ENCODE measurements at regions not wholly inside any gene's neighbourhood (a gene's known extent, or its start where the extent isn't known, plus 50 kb on each side); places are given as distances from the start of the nearest gene placed in this dataset.
A peak's percentile ranks its signal among the peaks of the same experiment; 100 is the strongest.
"Not testable (repeated sequence)": the region's sequence is repeated elsewhere in the genome, so short reads cannot be mapped to it uniquely, and the experiment has no call there.

DNA sequence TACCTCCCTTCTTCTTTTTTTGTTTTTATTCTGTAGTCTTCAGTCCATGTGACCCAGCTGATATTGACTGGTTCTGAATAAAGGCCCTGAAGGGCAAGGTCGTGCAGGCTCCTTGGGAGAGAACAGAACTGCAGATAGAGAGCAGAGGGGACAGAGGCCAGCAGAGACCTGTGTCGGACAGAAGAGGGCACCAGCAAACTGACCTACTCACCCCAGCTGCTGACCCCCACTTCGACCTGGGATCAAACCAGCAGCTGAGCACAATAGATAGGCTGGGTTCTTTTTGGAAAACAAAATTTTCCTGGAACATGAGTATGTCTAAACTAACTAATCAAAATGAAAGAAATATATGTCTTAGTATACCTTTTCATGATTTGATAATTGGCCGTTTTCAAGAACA lies 695.1 kb downstream of the NR2F1-AS1 start:
- no peak for DNase-seq (ENCODE audit: extremely low read depth in 1 of 11, low read depth in 9 of 11, low spot score in 4 of 11)

DNA sequence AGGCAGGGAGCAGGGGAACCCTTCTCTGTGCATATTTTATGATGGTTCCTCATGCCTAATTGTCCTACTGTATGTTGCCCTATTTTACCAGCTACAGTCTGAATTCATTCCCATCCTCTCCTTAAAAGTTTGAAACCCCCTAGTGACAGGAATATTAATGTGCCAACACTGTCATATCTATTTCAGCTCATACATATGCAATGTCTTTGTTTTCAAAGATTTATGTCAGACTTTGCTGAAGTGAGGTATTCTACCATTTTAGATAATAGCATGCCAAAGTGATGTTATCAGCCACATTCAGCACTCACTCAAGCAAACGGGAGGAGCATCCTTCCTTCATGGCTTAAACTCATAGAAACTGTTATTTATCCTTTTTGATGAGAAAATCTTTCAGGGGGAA lies 696.5 kb downstream of the NR2F1-AS1 start:
- DNase-seq (ENCODE audit: extremely low read depth in 1 of 11, low read depth in 9 of 11, low spot score in 4 of 11) = no peak

DNA sequence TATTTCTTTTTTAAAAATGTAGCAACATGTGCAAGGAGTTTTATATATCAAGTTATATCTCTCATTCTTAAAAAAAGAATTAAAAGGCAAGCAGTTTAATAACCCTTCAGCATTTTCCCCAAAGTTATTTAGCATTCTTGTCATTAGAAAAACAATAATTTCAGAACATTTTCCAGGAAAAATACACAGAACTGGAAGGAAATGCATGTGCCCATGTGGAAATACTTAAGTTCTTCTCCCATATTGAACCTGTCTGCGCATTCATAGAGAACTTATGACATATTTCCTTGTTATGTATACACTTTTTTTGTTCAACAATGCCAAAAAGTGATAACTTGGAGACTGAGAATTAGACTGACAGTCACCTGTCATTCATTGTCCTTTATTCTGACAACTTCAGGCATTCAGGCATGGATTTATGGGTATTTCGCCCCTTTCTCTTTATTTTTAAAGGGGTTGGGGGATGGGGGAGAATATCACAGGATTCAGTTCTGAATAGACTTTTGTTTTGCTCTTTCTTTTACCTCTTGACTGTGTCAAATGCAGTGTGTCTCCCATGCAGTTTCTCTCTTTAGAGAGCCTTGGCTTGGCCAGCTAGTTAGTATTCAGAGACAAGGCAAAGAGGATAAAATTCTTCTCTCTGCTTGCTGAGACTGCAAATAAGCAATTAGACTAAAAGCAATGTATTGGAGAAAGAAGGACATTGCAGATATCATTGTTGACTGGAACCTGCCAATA lies 701.0 kb downstream of the NR2F1-AS1 start:
- no peak for DNase-seq (ENCODE audit: extremely low read depth in 1 of 11, low read depth in 9 of 11, low spot score in 4 of 11)

DNA sequence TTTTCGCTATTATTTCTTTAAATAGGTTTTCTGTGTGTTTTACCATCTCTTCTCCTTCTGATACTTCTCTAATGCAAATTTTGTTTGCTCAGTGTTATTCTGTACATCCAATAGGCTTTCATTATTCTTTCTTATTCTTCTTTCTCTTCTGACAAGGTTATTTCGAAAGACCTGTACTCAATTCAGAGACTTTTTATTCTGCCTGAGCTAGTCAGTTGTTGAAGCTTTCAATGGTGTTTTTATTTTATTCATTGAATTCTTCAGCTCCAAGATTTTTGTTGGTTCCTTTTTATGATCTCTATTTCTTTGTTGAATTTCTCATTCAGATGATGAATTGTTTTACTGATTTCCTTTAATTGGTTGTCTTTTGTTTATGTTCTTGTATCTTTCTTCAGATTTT lies 706.2 kb downstream of the NR2F1-AS1 start:
- no peak for DNase-seq (ENCODE audit: extremely low read depth in 1 of 11, low read depth in 9 of 11, low spot score in 4 of 11)

DNA sequence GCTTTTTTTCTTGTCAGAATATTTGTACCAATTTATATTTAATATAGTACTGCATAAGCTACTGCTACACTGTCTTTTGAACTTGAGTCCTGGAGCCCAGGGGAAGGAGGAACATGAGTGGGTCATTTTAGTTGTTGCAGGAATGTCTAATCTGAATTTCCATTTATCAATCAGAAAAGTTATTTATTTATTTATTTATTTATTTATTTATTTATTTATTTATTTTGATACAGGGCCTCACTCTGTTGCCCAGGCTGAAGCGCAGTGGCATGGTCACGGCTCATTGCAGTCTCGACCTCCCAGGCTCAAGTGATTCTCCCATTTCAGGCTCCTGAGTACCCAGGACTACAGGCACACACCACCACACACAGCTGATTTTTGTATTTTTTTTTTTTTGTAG lies 712.6 kb downstream of the NR2F1-AS1 start:
- DNase-seq (ENCODE audit: extremely low read depth in 1 of 11, low read depth in 9 of 11, low spot score in 4 of 11) = no peak

DNA sequence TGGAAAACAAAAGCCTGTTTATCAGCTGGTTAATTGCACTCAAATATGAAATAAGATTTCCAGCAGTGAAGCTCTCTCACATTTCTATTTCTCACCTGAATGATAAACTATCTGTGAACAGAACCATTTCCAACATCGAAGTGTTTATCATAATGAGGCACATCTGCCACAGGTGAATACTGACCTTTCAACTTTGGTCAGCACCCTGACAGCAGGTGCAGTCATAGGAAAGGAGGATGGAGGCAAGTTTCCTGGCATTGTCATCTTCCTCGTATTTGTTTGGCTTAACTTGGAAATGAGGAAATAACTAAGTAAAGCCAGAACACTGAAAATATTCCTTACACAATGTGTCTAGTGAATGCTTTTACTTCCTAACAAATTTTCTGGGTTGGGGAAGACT lies 716.4 kb downstream of the NR2F1-AS1 start:
- DNase-seq (ENCODE audit: extremely low read depth in 1 of 11, low read depth in 9 of 11, low spot score in 4 of 11) = no peak

DNA sequence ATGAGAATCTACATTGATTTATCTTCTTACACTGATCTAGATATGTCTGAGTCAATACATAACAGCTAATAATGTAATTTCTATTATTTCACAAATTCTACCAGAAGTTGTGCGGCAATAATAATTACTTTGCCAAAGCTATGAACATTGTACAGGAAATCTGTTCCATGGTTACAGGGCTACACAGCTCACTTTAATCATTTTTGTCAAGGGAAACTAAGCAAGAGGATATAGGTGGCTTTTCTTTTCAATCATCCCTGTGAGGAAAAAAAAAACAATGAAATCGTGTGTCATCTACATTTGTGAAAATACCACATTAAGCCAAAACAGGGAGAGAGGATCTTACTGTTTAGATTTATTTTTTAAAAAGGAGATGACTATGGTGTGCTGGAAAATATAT lies 717.4 kb downstream of the NR2F1-AS1 start:
- DNase-seq (ENCODE audit: extremely low read depth in 1 of 11, low read depth in 9 of 11, low spot score in 4 of 11) = no peak

DNA sequence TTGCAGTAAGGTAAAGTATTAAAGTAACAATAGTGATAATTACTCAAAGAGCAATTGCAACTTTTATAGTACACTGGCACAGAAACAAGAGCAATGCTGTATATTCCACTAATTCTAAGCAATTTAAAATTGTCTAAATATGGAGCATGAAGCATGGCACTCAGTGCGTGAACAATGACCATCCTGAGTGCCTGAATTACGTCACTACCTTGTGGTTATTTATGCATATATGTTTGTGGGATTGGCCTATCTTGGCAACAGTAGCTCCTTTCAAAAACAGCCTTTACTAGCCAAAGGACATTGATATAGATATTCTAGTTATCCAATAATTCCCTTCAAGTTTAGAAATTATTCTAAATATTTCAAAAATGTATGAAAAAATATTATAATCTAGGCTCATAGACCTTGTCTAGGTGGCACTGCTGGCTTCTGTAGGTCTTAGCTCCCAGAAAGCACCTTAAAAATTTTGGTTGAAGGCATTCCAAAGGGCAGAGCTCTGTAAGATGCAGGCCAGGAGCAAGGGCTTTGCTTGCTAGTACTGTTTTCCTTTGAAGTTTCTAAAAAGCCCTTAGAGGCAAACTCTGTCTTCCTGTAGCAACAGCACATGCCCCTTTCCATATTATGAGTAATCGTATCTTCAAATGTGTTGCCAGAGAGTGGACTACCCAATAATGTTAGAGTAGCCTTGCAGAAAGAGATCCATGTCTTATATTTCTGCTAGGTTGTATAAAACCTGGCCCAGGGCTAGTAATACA lies 719.3 kb downstream of the NR2F1-AS1 start:
- no peak for DNase-seq (ENCODE audit: extremely low read depth in 1 of 11, low read depth in 9 of 11, low spot score in 4 of 11)

DNA sequence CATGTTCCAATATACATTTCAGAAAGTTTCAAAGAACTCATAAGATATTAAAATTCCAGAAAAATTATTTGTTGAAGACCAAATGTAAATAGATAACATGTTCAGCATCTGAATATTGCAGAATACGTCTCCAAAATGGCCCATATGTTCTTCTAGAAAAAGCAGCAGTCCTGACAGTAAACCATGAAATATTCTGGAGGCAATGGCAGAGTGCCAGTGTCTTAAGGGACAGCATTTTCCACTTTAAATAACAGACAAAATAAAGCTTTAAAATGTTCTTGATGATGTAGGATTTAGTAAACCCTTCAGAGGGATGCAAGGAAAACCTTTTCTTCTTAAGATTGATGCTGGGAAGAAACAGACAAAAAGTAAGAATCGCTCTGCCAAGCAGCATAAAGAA lies 721.0 kb downstream of the NR2F1-AS1 start:
- no peak for DNase-seq (ENCODE audit: extremely low read depth in 1 of 11, low read depth in 9 of 11, low spot score in 4 of 11)

DNA sequence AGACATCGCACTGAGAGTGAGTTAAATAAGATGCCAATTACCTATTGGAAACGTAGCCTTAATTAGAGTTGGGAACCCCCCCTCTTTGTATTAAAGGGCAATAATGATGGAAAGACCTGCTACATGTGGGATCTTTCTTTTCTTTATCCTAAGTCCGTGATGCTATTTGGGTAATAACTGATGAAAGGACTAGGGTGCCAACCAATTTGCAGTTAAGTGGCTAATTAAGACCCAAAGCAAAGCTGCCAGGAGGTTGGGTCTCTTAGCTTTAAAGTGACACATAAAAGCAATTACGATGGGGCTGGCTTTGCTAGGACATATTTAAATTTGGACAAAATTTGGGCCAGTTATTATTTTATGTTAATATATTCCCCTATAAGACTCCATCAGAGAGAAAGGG lies 728.8 kb downstream of the NR2F1-AS1 start:
- no peak for DNase-seq (ENCODE audit: extremely low read depth in 1 of 11, low read depth in 9 of 11, low spot score in 4 of 11)

DNA sequence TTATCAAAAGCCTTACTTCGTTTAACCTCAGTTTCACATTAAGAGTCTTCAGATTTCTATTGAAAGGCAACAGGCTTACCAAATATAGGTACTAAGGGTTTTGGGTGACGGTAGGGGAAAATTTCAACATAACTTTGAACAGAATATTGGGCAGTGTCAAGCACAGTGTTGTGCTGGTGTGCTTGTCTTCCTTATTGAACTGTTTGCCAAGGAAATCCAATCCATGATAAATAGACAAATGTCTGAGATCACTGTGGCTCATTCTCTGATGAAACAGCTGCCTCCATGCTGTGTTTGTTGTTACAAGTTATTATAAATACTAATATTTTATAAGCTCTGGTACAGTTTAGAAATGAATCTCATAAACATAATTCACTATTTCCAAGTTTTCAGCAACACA lies 730.1 kb downstream of the NR2F1-AS1 start:
- no peak for DNase-seq (ENCODE audit: extremely low read depth in 1 of 11, low read depth in 9 of 11, low spot score in 4 of 11)

DNA sequence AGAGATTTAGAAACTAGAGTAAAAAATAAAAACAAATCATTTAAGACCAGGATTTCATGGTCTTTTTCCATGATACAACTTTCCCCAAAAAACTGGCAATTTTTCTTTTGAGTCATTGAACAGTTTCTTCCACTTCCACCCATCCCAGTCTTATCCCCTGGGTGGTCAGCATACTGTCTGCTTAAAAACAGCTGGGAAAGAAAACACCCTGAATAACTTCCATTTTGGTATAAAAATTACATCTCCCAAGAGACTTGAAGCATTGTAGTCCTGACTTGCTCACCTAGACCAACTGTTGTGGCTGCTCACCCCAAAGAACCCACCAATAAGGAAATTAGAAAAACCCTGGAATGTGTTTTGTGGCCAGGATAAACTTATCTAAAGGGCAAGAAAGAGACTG lies 731.3 kb downstream of the NR2F1-AS1 start:
- no peak for DNase-seq (ENCODE audit: extremely low read depth in 1 of 11, low read depth in 9 of 11, low spot score in 4 of 11)

DNA sequence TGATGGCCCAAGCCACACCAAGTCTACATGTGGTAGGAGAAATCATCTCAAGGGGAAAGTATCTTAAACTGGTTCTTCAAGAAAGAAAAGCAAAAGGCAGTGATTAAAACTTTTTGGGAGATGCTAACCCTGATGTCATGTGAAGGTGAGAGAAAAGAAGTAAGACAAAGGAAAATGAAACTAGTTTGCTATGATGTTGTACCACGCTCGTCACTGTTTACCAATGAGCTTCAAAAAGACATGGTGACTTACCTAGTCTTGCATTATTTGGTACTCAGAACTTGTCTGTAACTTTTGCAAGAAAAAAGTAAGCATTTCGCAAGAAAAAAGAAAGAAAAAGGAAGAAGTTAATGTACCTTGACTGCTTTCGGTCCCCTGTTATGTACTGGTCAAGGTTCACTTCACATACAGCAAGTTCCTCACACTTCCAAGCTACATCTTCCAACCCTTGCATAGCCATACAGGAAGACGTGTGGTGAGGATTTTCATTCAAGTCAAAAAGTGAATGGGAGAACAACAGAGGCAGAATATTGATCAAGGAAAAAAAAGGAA lies 739.3 kb downstream of the NR2F1-AS1 start:
- DNase-seq (ENCODE audit: extremely low read depth in 1 of 11, low read depth in 9 of 11, low spot score in 4 of 11) = peak in 1 of 11 donors; percentile 9

DNA sequence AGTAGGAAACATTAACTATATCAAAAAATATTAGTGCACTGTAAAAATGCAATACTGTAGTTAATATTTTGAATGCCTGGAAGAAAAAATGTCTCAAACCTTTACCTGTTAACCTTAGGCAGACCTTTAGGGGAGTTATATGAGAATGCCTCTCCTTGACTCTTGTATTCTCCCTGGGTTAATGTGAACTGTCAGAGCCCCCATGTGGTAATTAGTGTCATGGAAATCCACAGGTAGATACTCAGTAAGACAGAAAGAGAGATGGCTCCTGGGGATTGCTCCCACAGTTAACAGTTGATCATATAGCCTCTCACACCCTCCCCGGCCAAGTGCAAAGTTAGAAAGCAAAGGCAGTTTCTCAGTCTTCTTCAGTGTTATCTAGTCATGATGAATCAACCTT lies 742.8 kb downstream of the NR2F1-AS1 start:
- no peak for DNase-seq (ENCODE audit: extremely low read depth in 1 of 11, low read depth in 9 of 11, low spot score in 4 of 11)

DNA sequence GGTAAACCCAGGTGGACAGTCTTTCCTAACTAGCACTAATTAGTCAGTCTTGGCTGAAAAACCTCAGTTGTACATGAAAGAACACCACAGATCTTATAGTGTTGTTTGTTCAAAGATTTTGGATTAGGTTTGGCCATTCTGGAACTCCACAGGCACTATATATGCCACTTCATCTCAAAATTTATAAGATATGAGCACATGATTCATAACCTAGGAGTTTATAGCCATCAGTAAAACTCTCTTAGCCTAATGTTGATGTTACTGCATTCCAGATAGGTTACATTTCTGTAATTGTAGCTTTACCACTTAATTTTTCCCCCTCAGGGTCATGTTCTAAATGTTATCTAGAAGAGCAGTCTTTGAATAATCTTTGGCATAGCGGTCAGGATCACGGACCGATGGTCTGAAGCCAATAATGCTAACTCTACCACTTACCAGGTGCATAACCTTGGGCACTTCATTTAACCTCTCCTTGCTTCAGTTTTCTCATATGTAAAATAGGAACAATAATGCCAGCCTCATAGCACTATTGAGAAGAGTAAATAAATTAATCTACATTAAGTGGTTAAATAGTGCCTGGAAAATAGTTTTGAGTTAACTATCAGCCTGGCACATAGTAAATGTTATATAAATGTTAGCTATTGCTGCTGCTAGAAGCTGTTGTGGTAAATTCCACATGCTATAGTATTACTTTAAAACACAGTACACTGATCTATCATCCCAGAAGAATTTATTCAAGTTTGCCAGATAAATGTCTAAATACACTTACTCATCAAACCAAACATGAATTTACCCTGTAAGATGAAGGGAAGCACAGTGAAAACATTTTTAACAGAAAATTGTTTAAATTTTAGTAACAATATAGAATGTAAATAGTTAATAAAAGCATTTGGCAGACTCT lies 743.9 kb downstream of the NR2F1-AS1 start:
- DNase-seq (ENCODE audit: extremely low read depth in 1 of 11, low read depth in 9 of 11, low spot score in 4 of 11) = no peak

DNA sequence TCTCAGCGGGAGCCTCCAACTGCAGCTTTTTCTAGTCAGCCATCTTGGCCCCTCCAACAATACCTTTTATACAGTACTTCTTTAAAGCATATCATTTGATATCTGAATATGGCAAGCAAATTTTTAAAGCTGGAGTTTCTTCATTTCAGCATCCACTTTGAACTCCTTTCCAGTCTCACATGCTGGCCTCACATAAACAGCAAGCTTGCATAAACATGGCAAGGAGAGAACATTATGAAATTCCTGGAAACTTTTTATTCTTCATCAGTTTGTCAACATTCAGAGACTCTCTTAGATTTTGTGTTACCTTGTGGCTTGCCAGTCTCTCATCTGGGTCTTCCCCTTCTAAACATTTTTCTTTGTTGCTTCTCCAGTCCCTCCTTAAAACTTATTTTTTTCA lies 745.3 kb downstream of the NR2F1-AS1 start:
- no peak for DNase-seq (ENCODE audit: extremely low read depth in 1 of 11, low read depth in 9 of 11, low spot score in 4 of 11)

DNA sequence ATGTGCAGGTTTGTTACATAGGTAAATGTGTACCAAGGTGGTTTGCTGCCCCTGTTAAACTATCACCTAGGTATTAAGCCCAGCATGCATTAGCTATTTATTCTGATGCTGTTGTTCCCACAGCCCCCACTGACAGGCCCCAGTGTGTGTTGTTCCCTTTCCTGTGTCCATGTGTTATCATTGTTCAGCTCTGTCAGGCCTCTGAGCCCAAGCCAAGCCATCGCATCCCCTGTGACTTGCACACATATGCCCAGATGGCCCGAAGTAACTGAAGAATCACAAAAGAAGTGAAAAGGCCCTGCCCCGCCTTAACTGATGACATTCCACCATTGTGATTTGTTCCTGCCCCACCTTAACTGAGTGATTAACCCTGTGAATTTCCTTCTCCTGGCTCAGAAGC lies 757.5 kb downstream of the NR2F1-AS1 start:
- not testable (repeated sequence) for DNase-seq (ENCODE audit: extremely low read depth in 1 of 11, low read depth in 9 of 11, low spot score in 4 of 11)

DNA sequence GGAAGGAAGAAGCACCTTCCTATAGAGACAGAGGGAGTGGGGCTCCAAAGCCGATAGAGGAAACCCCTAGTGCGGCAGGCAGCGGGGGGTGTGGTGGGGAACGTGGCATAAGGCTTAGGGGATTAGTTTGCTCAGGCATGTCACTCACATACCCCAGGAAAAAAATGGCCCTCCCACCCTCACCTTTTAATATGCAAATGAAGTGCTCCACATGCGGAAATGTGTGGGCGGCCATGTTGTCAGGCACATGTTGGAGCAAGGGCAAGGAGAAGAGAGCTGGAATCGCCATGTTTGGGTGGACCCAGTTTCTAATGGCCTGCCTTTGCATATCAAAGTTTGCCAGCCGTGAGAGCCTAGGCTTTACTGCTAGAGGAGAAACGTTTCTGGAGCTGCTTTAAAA lies 758.8 kb downstream of the NR2F1-AS1 start:
- no peak for DNase-seq (ENCODE audit: extremely low read depth in 1 of 11, low read depth in 9 of 11, low spot score in 4 of 11)

DNA sequence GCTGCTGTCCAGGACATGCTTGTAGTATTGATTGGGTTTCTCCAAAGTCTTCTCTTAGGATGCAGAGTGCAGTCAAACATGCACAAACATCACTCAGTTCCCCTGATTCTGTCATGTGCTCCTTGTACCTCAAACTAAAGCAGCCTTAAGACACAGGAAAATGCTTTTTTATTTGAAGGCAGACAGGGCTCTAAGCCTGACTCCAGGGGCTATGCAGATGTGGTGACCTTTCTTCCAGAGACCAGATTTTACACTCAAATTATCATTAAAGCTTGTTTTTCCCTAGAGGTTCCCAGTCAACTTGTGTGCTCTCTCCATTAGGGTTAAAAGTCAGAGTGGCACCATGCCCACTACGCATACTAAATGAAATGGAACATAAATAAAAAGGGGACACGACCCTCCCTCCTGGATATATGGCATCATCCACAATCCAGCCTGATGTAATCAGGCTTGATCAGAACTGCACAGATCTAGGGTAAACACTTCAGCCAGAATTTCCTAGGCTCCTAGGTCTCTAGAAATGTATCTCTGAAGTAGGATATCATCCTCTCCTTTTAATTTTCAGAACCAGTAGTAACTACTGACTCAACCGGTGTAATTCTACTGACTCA lies 771.1 kb downstream of the NR2F1-AS1 start:
- DNase-seq (ENCODE audit: extremely low read depth in 1 of 11, low read depth in 9 of 11, low spot score in 4 of 11) = no peak

Measured in renal cortex interstitium (tissue), 11 donors.